ENCODE measurements at regions not wholly inside any gene's neighbourhood (a gene's known extent, or its start where the extent isn't known, plus 50 kb on each side); places are given as distances from the start of the nearest gene placed in this dataset.

- TF ChIP-seq, protein P1, sequence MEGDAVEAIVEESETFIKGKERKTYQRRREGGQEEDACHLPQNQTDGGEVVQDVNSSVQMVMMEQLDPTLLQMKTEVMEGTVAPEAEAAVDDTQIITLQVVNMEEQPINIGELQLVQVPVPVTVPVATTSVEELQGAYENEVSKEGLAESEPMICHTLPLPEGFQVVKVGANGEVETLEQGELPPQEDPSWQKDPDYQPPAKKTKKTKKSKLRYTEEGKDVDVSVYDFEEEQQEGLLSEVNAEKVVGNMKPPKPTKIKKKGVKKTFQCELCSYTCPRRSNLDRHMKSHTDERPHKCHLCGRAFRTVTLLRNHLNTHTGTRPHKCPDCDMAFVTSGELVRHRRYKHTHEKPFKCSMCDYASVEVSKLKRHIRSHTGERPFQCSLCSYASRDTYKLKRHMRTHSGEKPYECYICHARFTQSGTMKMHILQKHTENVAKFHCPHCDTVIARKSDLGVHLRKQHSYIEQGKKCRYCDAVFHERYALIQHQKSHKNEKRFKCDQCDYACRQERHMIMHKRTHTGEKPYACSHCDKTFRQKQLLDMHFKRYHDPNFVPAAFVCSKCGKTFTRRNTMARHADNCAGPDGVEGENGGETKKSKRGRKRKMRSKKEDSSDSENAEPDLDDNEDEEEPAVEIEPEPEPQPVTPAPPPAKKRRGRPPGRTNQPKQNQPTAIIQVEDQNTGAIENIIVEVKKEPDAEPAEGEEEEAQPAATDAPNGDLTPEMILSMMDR (IDR thresholded peaks at IDR 0.05), result no peak
- no peak for TF ChIP-seq EP300 (IDR thresholded peaks at IDR 0.05)
- no peak for TF ChIP-seq POLR2A (IDR thresholded peaks at IDR 0.05)
These were observed 117.2 kb upstream of the THBS2 start for GRCh38 chr6:169370666-169371343.
